Upper lobe of left lung (tissue), 6 donors: ENCODE measurements at regions not wholly inside any gene's neighbourhood (a gene's known extent, or its start where the extent isn't known, plus 50 kb on each side); places are given as distances from the start of the nearest gene placed in this dataset.

Experiments
- ATAC-seq, 2 donors: fragments of 200-7000 bp; cut with Tn5 transposase; one replicate each; pipeline ENCODE4 v1.9.1; 2022; ENCODE audit warnings: mild to moderate bottlenecking in 2 of 2, moderate library complexity in 2 of 2; ENCODE audit not compliant: low FRiP score in 2 of 2
- DNase-seq, 2 donors: peaks; one replicate each; pipeline ENCODE4 v3.0.0-alpha.2; 2019 to 2020
- H3K27ac ChIP-seq, 4 donors: fragments of 200-600 bp; sonication (generic); one replicate each; pipeline ENCODE4 v1.5.1; 2016 to 2019
- H3K27me3 ChIP-seq, 4 donors: fragments of 200-600 bp; sonication (generic); one replicate each; pipeline ENCODE4 v1.5.1; 2017 to 2019
- H3K36me3 ChIP-seq, 4 donors: fragments of 200-600 bp; sonication (generic); one replicate each; pipeline ENCODE4 v1.5.1; 2016 to 2019
- H3K4me1 ChIP-seq, 4 donors: fragments of 200-600 bp; sonication (generic); one replicate each; pipeline ENCODE4 v1.5.1; 2018 to 2019
- H3K4me3 ChIP-seq, 4 donors: fragments of 200-600 bp; sonication (generic); one replicate each; pipeline ENCODE4 v1.5.1; 2017 to 2019; ENCODE audit warnings: mild to moderate bottlenecking in 2 of 4, moderate library complexity in 1 of 4
- H3K9me3 ChIP-seq, 4 donors: fragments of 200-600 bp; sonication (generic); one replicate each; pipeline ENCODE4 v1.5.1; 2018 to 2019
- EP300 ChIP-seq, 4 donors: sonication (generic); formaldehyde crosslinking; IDR thresholded peaks; one replicate each; pipeline ENCODE4 v1.5.1; 2017; ENCODE audit warnings: antibody characterized with exemption in 4 of 4, control low read depth in 2 of 4
- POLR2A ChIP-seq, 4 donors: fragments of 450-650 bp; IDR thresholded peaks; one replicate each; pipeline ENCODE4 v1.5.1; 2016 to 2017; ENCODE audit warnings: antibody characterized with exemption in 4 of 4, mild to moderate bottlenecking in 2 of 4
- POLR2AphosphoS5 ChIP-seq, 2 donors: sonication (generic); formaldehyde crosslinking; IDR thresholded peaks; one replicate each; pipeline ENCODE4 v1.5.1; 2017; ENCODE audit warnings: antibody characterized with exemption in 2 of 2
- WGBS, 2 donors: methylation state at CpG; one replicate each; pipeline ENCODE4 v1.1.5; 2017 to 2018; 5-methylcytosine and 5-hydroxymethylcytosine counted together
- TF ChIP-seq, protein P1 (sequence below), 6 experiments: fragments of 450-650 bp in 4 of 6; fragments of 200-600 bp in 2 of 6; sonication (generic) in 2 of 6; IDR thresholded peaks; one replicate each; pipeline ENCODE4 v1.5.1; 2016 to 2019; ENCODE audit warnings: antibody characterized with exemption in 6 of 6
- donor health status: DM: no; HTN: no; CAD: no; lungs with moderate emphysema.
- donor health status: DM: no; HTN: yes; CAD: no; lungs with severe emphysema.

DNA sequence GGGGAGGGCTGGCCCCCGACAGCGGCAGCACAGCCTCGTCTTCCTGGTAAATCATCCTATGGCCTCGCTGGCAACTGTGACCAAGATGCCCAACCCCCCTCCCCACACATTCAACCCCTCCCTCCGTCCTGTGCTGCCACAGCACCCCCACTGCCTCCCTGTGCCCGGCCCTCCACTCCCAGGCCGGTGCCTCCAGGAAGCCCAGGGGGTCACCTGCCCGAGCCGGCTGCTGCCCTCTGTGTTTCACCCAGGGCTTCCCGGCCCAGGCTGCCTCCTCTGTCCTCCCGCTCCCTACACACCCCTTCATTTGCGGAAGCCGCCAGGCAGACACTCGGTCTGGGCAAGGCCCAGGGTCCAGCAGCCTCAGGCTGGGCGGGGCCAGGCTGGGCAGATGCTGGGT lies 188.6 kb downstream of the RBFOX3 start:
- no peak overlapping the region for H3K4me3 ChIP-seq
- 54 to 75% methylated on average over 8 to 14 of the region's 15 CpGs for WGBS, 2 donors
- no peaks in the 10 kb centered on the region for H3K27me3 ChIP-seq
- peak in 1 of 2 donors; percentile 73 for DNase-seq
- TF ChIP-seq POLR2A (IDR thresholded peaks at IDR 0.05) = no peak
- TF ChIP-seq POLR2AphosphoS5 (IDR thresholded peaks at IDR 0.05) = no peak
- TF ChIP-seq, protein P1, sequence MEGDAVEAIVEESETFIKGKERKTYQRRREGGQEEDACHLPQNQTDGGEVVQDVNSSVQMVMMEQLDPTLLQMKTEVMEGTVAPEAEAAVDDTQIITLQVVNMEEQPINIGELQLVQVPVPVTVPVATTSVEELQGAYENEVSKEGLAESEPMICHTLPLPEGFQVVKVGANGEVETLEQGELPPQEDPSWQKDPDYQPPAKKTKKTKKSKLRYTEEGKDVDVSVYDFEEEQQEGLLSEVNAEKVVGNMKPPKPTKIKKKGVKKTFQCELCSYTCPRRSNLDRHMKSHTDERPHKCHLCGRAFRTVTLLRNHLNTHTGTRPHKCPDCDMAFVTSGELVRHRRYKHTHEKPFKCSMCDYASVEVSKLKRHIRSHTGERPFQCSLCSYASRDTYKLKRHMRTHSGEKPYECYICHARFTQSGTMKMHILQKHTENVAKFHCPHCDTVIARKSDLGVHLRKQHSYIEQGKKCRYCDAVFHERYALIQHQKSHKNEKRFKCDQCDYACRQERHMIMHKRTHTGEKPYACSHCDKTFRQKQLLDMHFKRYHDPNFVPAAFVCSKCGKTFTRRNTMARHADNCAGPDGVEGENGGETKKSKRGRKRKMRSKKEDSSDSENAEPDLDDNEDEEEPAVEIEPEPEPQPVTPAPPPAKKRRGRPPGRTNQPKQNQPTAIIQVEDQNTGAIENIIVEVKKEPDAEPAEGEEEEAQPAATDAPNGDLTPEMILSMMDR (IDR thresholded peaks at IDR 0.05) = no peak
- no peak for TF ChIP-seq EP300 (IDR thresholded peaks at IDR 0.05)
- H3K9me3 ChIP-seq = no peaks in the 10 kb centered on the region
- no peaks in the 10 kb centered on the region for H3K36me3 ChIP-seq
- no peaks in the 10 kb centered on the region for H3K4me1 ChIP-seq
- no peak overlapping the region for H3K27ac ChIP-seq
- ATAC-seq = no peak

DNA sequence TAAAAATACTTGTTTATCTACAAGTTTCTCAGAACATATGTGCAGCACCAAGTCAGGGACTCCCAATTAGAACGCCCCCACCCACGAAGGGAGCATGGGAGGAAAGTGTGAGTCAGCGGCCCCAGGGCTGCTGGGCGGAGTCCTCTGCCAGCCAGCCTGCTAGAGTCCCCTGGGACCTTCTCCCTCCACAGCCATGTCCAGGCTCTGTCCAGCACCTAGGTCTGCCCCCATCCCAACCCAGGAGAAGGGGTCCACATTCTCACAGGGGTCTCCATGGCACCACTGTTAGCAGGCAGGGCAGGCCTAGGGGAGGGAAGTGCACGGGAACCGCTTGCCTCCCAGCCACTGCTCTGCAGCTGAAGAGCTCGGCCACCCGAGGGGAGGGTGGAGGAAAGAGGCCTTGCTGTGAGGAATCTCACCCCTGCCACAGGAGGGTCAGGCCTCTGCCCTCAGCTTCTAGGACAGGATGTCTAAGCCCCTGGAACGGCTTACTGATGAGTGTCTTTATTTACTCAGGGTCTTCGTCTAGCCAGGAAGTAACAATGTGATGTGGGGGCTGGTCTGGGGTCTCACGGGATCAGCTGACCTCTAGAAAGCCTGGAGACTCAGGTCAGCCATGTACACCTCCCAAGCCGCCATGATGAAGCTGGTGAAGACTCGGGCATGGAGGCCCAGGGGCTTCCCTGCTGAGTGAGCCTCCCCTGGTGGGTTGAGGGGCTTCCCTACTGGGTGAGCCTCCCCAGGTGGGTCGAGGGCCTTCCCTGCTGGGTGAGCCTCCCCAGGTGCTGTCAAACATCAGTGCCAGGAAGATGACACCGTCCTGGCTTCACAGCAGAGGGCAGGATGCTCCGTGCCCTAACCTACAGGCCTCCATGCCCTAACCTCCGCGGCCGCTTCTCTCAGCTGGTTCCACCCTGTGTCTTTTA lies 190.3 kb downstream of the RBFOX3 start:
- no peaks in the 10 kb centered on the region for H3K9me3 ChIP-seq
- no peak for TF ChIP-seq POLR2A (IDR thresholded peaks at IDR 0.05)
- no peak for TF ChIP-seq EP300 (IDR thresholded peaks at IDR 0.05)
- TF ChIP-seq POLR2AphosphoS5 (IDR thresholded peaks at IDR 0.05) = no peak
- H3K4me1 ChIP-seq = no peaks in the 10 kb centered on the region
- DNase-seq = peak in 1 of 2 donors; percentile 50
- H3K4me3 ChIP-seq = no peak overlapping the region
- no peak for ATAC-seq
- H3K27ac ChIP-seq = no peak overlapping the region
- WGBS, 2 donors = 26 to 60% methylated on average over 3 to 19 of the region's 19 CpGs
- no peaks in the 10 kb centered on the region for H3K27me3 ChIP-seq
- no peaks in the 10 kb centered on the region for H3K36me3 ChIP-seq

DNA sequence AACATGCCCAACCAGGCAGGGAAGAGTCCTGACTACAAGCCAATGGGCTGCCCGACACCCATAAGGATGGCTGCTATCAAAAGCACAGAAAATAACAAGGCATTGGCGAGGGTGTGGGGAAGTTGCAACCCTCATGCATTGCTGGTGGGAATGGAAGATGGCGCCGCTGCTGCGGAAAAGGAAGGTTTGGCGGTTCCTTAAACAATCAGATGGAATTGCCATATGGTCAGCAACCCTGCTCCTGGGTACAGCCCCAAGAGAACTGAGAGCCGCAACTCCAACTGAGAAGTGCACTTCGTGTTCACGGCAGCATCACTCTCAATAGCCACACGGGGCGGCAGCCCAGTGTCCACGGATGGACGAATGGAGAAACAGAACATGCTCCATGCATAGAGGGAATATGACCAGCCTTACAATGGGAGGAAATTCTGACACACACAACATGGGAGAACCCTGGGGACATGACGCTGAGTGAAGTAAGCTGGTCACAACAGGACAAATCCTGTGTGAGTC lies 193.3 kb downstream of the RBFOX3 start:
- DNase-seq (peak in 1 of 2 donors; percentile 29), ATAC-seq (no peak)
- H3K27ac ChIP-seq = no peak overlapping the region
- WGBS, 2 donors = 84% methylated on average over 14 of the region's 14 CpGs
- no peaks in the 10 kb centered on the region for H3K27me3 ChIP-seq
- no peaks in the 10 kb centered on the region for H3K36me3 ChIP-seq
- no peaks in the 10 kb centered on the region for H3K4me1 ChIP-seq
- TF ChIP-seq EP300 (IDR thresholded peaks at IDR 0.05) = no peak
- TF ChIP-seq, protein P1 (IDR thresholded peaks at IDR 0.05) = no peak
- TF ChIP-seq POLR2A (IDR thresholded peaks at IDR 0.05) = no peak
- no peak for TF ChIP-seq POLR2AphosphoS5 (IDR thresholded peaks at IDR 0.05)
- H3K9me3 ChIP-seq = no peaks in the 10 kb centered on the region
- no peak overlapping the region for H3K4me3 ChIP-seq

DNA sequence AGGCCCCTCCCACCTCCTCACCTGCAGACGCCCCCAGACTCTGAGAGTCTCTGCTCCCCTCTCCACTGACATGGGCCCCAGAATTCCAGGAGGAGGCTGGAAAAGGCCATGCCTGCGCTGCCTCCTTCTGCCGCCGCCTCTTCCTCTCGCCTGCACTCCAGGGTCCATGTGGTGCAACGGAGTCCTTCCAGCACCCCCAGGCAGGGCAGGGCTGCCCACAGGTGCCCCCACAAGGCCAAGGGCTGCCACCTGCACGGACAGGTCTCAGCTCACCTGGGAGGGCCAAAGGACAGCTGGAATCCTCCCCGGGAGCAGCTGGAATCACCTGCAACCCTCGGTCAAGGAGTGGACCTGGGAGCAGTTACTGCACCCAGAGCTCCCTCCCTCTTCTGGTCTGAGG lies 194.9 kb downstream of the RBFOX3 start:
- peak in 1 of 2 donors; percentile 48 for DNase-seq
- Histone ChIP-seq H3K36me3 (no peaks in the 10 kb centered on the region), H3K4me3 (no peak overlapping the region), H3K4me1 (no peaks in the 10 kb centered on the region), H3K27ac (no peak overlapping the region), H3K9me3 (no peaks in the 10 kb centered on the region), H3K27me3 (no peaks in the 10 kb centered on the region)
- no peak for ATAC-seq
- TF ChIP-seq POLR2A (IDR thresholded peaks at IDR 0.05) = no peak
- no peak for TF ChIP-seq EP300 (IDR thresholded peaks at IDR 0.05)
- TF ChIP-seq, protein P1 (IDR thresholded peaks at IDR 0.05) = no peak
- no peak for TF ChIP-seq POLR2AphosphoS5 (IDR thresholded peaks at IDR 0.05)
- 69 to 77% methylated on average over 6 to 9 of the region's 9 CpGs for WGBS, 2 donors

DNA sequence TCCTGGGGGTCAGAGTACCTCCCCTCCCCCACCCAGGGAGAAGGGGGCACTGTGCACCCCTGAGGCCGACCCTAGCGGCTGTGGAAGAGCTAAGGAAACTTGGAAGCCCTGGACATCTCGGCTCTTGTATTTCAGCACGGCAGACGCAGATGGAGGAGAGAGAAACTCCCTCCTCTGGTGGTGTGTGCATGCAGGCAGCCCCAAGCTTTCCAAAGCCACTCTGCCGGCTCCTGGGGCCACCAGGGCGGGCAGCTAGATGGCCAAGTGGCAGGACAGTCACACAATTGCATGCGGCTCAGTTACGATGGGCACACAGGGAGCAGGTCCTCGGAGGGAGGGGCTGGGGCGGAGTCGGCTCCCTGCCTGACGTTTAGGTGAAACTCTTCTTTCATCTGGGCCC lies 195.5 kb downstream of the RBFOX3 start:
- DNase-seq (peak in 1 of 2 donors; percentile 46), ATAC-seq (no peak)
- Histone ChIP-seq H3K27ac (no peak overlapping the region), H3K9me3 (no peaks in the 10 kb centered on the region), H3K4me1 (no peaks in the 10 kb centered on the region), H3K27me3 (no peaks in the 10 kb centered on the region), H3K36me3 (no peaks in the 10 kb centered on the region), H3K4me3 (no peak overlapping the region)
- 35 to 41% methylated on average over 8 to 12 of the region's 13 CpGs for WGBS, 2 donors
- TF ChIP-seq POLR2AphosphoS5 (IDR thresholded peaks at IDR 0.05) = no peak
- TF ChIP-seq POLR2A (IDR thresholded peaks at IDR 0.05) = no peak
- TF ChIP-seq, protein P1 (IDR thresholded peaks at IDR 0.05) = no peak
- no peak for TF ChIP-seq EP300 (IDR thresholded peaks at IDR 0.05)
